ENCODE measurements at regions not wholly inside any gene's neighbourhood (a gene's known extent, or its start where the extent isn't known, plus 50 kb on each side); places are given as distances from the start of the nearest gene placed in this dataset.
"Not testable (repeated sequence)": the region's sequence is repeated elsewhere in the genome, so short reads cannot be mapped to it uniquely, and the experiment has no call there.

GRCh38 chr16:72609066-72609465, 437.1 kb upstream of the PMFBP1 start:
- DNase-seq (no peak), ATAC-seq (ENCODE audit: low read depth) (no peak)
- POLR2A ChIA-PET, result no interaction called here
- Mint-ChIP-seq H3K4me3 (no peak overlapping the region), H3K4me1 (peaks cover 2% of the 10 kb centered on the region), H3K27ac (no peak overlapping the region), H3K36me3 (peaks cover 9% of the 10 kb centered on the region), H3K9me3 (peaks cover 3% of the 10 kb centered on the region), H3K27me3 (no peaks in the 10 kb centered on the region)

GRCh38 chr16:72604375-72604774, 432.4 kb upstream of the PMFBP1 start:
- H3K27me3 Mint-ChIP-seq, result no peaks in the 10 kb centered on the region
- DNase-seq (no peak), ATAC-seq (ENCODE audit: low read depth) (no peak)
- peaks cover 2% of the 10 kb centered on the region for H3K4me1 Mint-ChIP-seq
- H3K27ac Mint-ChIP-seq, result no peak overlapping the region
- POLR2A ChIA-PET, result no interaction called here
- peaks cover 6% of the 10 kb centered on the region for H3K36me3 Mint-ChIP-seq
- no peak overlapping the region for H3K4me3 Mint-ChIP-seq
- H3K9me3 Mint-ChIP-seq, result peaks cover 6% of the 10 kb centered on the region

GRCh38 chr16:72602499-72602898, 430.5 kb upstream of the PMFBP1 start:
- peaks cover 6% of the 10 kb centered on the region for H3K9me3 Mint-ChIP-seq
- H3K36me3 Mint-ChIP-seq, result peaks cover 6% of the 10 kb centered on the region
- POLR2A ChIA-PET, result no interaction called here
- H3K4me3 Mint-ChIP-seq, result no peak overlapping the region
- ATAC-seq (ENCODE audit: low read depth) (no peak), DNase-seq (no peak)
- peaks cover 2% of the 10 kb centered on the region for H3K4me1 Mint-ChIP-seq
- no peaks in the 10 kb centered on the region for H3K27me3 Mint-ChIP-seq
- H3K27ac Mint-ChIP-seq, result no peak overlapping the region

- Mint-ChIP-seq H3K4me1 (no peaks in the 10 kb centered on the region), H3K4me3 (no peak overlapping the region), H3K36me3 (peaks cover 5% of the 10 kb centered on the region), H3K9me3 (peaks cover 3% of the 10 kb centered on the region), H3K27ac (no peak overlapping the region), H3K27me3 (no peaks in the 10 kb centered on the region)
- no peak for ATAC-seq (ENCODE audit: low read depth)
- POLR2A ChIA-PET, result no interaction called here
- no peak for DNase-seq
Measured at GRCh38 chr16:72598696-72599095, 426.7 kb upstream of the PMFBP1 start.

- Mint-ChIP-seq H3K4me1 (no peaks in the 10 kb centered on the region), H3K4me3 (no peak overlapping the region), H3K27me3 (no peaks in the 10 kb centered on the region), H3K27ac (no peak overlapping the region), H3K9me3 (peaks cover 3% of the 10 kb centered on the region), H3K36me3 (peaks cover 3% of the 10 kb centered on the region)
- POLR2A ChIA-PET, result no interaction called here
- ATAC-seq (ENCODE audit: low read depth) (no peak), DNase-seq (no peak)
Measured at GRCh38 chr16:72597938-72598337, 426.0 kb upstream of the PMFBP1 start.

- no peak for ATAC-seq (ENCODE audit: low read depth)
- Mint-ChIP-seq H3K4me1 (no peaks in the 10 kb centered on the region), H3K9me3 (peaks cover 2% of the 10 kb centered on the region), H3K36me3 (peaks cover 3% of the 10 kb centered on the region), H3K4me3 (no peak overlapping the region), H3K27me3 (no peaks in the 10 kb centered on the region), H3K27ac (no peak overlapping the region)
- POLR2A ChIA-PET, result no interaction called here
- DNase-seq, result no peak
Measured at GRCh38 chr16:72596373-72596772, 424.4 kb upstream of the PMFBP1 start.

- DNase-seq, result no peak
- no peak for ATAC-seq (ENCODE audit: low read depth)
- H3K9me3 Mint-ChIP-seq, result no peaks in the 10 kb centered on the region
- H3K36me3 Mint-ChIP-seq, result no peaks in the 10 kb centered on the region
- no peak overlapping the region for H3K27ac Mint-ChIP-seq
- H3K4me1 Mint-ChIP-seq, result no peaks in the 10 kb centered on the region
- H3K27me3 Mint-ChIP-seq, result no peaks in the 10 kb centered on the region
- POLR2A ChIA-PET, result no interaction called here
- H3K4me3 Mint-ChIP-seq, result no peak overlapping the region
Measured at GRCh38 chr16:72590151-72590937, 418.4 kb upstream of the PMFBP1 start.

GRCh38 chr16:72588551-72588950, 416.6 kb upstream of the PMFBP1 start:
- Mint-ChIP-seq H3K27me3 (no peaks in the 10 kb centered on the region), H3K36me3 (no peaks in the 10 kb centered on the region), H3K9me3 (no peaks in the 10 kb centered on the region), H3K4me3 (no peak overlapping the region), H3K27ac (no peak overlapping the region), H3K4me1 (no peaks in the 10 kb centered on the region)
- POLR2A ChIA-PET, result no interaction called here
- no peak for ATAC-seq (ENCODE audit: low read depth)
- DNase-seq, result no peak

- H3K27ac Mint-ChIP-seq; ATAC-seq (ENCODE audit: low read depth); DNase-seq; H3K36me3 Mint-ChIP-seq; H3K4me3 Mint-ChIP-seq; POLR2A ChIA-PET; H3K27me3 Mint-ChIP-seq; H3K9me3 Mint-ChIP-seq; H3K4me1 Mint-ChIP-seq: not testable (repeated sequence)
Measured at GRCh38 chr16:72578061-72578460, 406.1 kb upstream of the PMFBP1 start.

GRCh38 chr16:72576189-72576588, 404.2 kb upstream of the PMFBP1 start:
- peaks cover 4% of the 10 kb centered on the region for H3K36me3 Mint-ChIP-seq
- H3K4me3 Mint-ChIP-seq, result no peak overlapping the region
- peaks cover 2% of the 10 kb centered on the region for H3K4me1 Mint-ChIP-seq
- H3K27me3 Mint-ChIP-seq, result no peaks in the 10 kb centered on the region
- ATAC-seq (ENCODE audit: low read depth) (no peak), DNase-seq (no peak)
- no peak overlapping the region for H3K27ac Mint-ChIP-seq
- peaks cover 1% of the 10 kb centered on the region for H3K9me3 Mint-ChIP-seq
- POLR2A ChIA-PET, result no interaction called here

GRCh38 chr16:72569677-72570076, 397.7 kb upstream of the PMFBP1 start:
- no peak for DNase-seq
- H3K27me3 Mint-ChIP-seq, result no peaks in the 10 kb centered on the region
- no peaks in the 10 kb centered on the region for H3K9me3 Mint-ChIP-seq
- ATAC-seq (ENCODE audit: low read depth), result no peak
- POLR2A ChIA-PET, result no interaction called here
- no peaks in the 10 kb centered on the region for H3K4me1 Mint-ChIP-seq
- H3K36me3 Mint-ChIP-seq, result no peaks in the 10 kb centered on the region
- H3K27ac Mint-ChIP-seq, result no peak overlapping the region
- no peak overlapping the region for H3K4me3 Mint-ChIP-seq

- Mint-ChIP-seq H3K27ac (no peak overlapping the region), H3K4me1 (no peaks in the 10 kb centered on the region), H3K9me3 (no peaks in the 10 kb centered on the region), H3K27me3 (no peaks in the 10 kb centered on the region), H3K36me3 (no peaks in the 10 kb centered on the region), H3K4me3 (no peak overlapping the region)
- ATAC-seq (ENCODE audit: low read depth) (no peak), DNase-seq (no peak)
- POLR2A ChIA-PET, result no interaction called here
Measured at GRCh38 chr16:72568502-72568901, 396.5 kb upstream of the PMFBP1 start.

GRCh38 chr16:72566174-72566573, 394.2 kb upstream of the PMFBP1 start:
- no peak overlapping the region for H3K27ac Mint-ChIP-seq
- H3K27me3 Mint-ChIP-seq, result no peaks in the 10 kb centered on the region
- no peak for ATAC-seq (ENCODE audit: low read depth)
- H3K4me3 Mint-ChIP-seq, result no peak overlapping the region
- POLR2A ChIA-PET, result no interaction called here
- no peaks in the 10 kb centered on the region for H3K4me1 Mint-ChIP-seq
- H3K36me3 Mint-ChIP-seq, result no peaks in the 10 kb centered on the region
- no peaks in the 10 kb centered on the region for H3K9me3 Mint-ChIP-seq
- DNase-seq, result no peak

GRCh38 chr16:72565106-72565505, 393.2 kb upstream of the PMFBP1 start:
- Mint-ChIP-seq H3K9me3 (no peaks in the 10 kb centered on the region), H3K27ac (no peak overlapping the region), H3K4me1 (no peaks in the 10 kb centered on the region), H3K4me3 (no peak overlapping the region), H3K36me3 (no peaks in the 10 kb centered on the region), H3K27me3 (no peaks in the 10 kb centered on the region)
- no peak for DNase-seq
- POLR2A ChIA-PET, result no interaction called here
- no peak for ATAC-seq (ENCODE audit: low read depth)

- Mint-ChIP-seq H3K9me3 (no peaks in the 10 kb centered on the region), H3K4me1 (no peaks in the 10 kb centered on the region), H3K27ac (no peak overlapping the region), H3K27me3 (no peaks in the 10 kb centered on the region), H3K4me3 (no peak overlapping the region), H3K36me3 (no peaks in the 10 kb centered on the region)
- ATAC-seq (ENCODE audit: low read depth) (no peak), DNase-seq (no peak)
- POLR2A ChIA-PET, result no interaction called here
Measured at GRCh38 chr16:72560617-72561016, 388.7 kb upstream of the PMFBP1 start.

Data from activated naive CD8-positive, alpha-beta T cell treated with anti-CD3 and anti-CD28 coated beads, Interleukin-2, amount 10 ng/mL, durations not matched to agents 7 days and 5 days (primary cell).